K562 (cell line): ENCODE measurements at regions not wholly inside any gene's neighbourhood (a gene's known extent, or its start where the extent isn't known, plus 50 kb on each side); places are given as distances from the start of the nearest gene placed in this dataset.

ENCODE experiments used
- ATAC-seq: fragments of 200-7000 bp; cut with Tn5 transposase; 3 replicates; pipeline ENCODE4 v1.9.1; 2020; ENCODE audit warnings: moderate library complexity
- BruUV-seq: library from RNA; stranded (reverse); fragments of 400-500 nt; replicated peaks from 2 replicates; lab custom pipeline; 2021; lab: Mats Ljungman, UMichigan
- CTCF ChIA-PET: fragments of 300-600 bp; formaldehyde crosslinking; extraction: SDS; loops from one replicate; lab custom pipeline; 2021; ENCODE audit warnings: low intra/inter-chr PET ratio; lab: Yijun Ruan, JAX
- POLR2A ChIA-PET: fragments of 300-600, 350-650 bp; sonication (Branson Sonifier 250); formaldehyde crosslinking; extraction: SDS; loops from one replicate; lab custom pipeline; 2021; ENCODE audit warnings: antibody characterized with exemption, inconsistent platforms; lab: Yijun Ruan, JAX
- DNase-seq, 4 experiments: peaks; one replicate each; pipeline versions ENCODE4 v3.0.0 to v3.0.0-alpha.2; 2011 to 2018; ENCODE audit warnings: low spot score in 3 of 4, mixed read lengths in 3 of 4; ENCODE audit errors: extremely low read depth in 1 of 4
- FAIRE-seq: peaks from 2 replicates; lab custom pipeline; 2011; peaks lifted over from hg19 to GRCh38; lab: Jason Lieb, UNC
- H2AFZ ChIP-seq: 2 replicates; pipeline ENCODE4 v1.6.0; 2011; ENCODE audit warnings: low read depth, low read length, control low read depth, inconsistent platforms
- H3K27ac ChIP-seq: fragments of 200-600 bp; 3 replicates; pipeline ENCODE4 v1.8.0; 2011; ENCODE audit warnings: low read depth, mild to moderate bottlenecking, control low read depth, inconsistent platforms, low read length, moderate library complexity, mixed read lengths; ENCODE audit errors: extremely low read depth
- H3K27me3 ChIP-seq, 2 experiments: fragments of 300-600 bp in 1 of 2; 2 replicates in 1 of 2; 3 replicates in 1 of 2; pipeline versions ENCODE4 v1.6.0 to v1.8.0; 2011; ENCODE audit warnings: inconsistent platforms in 2 of 2, low read length in 2 of 2, mild to moderate bottlenecking in 1 of 2, mixed read lengths in 1 of 2, moderate library complexity in 1 of 2; ENCODE audit not compliant: control insufficient read depth in 2 of 2, insufficient read depth in 2 of 2
- H3K36me3 ChIP-seq: fragments of 300-600 bp; 3 replicates; pipeline ENCODE4 v1.8.0; 2011; ENCODE audit warnings: mild to moderate bottlenecking, low read length, inconsistent platforms; ENCODE audit not compliant: control insufficient read depth, insufficient read depth
- H3K4me1 ChIP-seq, 2 experiments: fragments of 200-600 bp in 1 of 2; replicated peaks in 1 of 2; 2 replicates in 1 of 2; 3 replicates in 1 of 2; pipeline versions ENCODE4 v1.5.1 to v1.8.0; 2011; ENCODE audit warnings: inconsistent platforms in 2 of 2, low read length in 2 of 2, mild to moderate bottlenecking in 1 of 2, mixed read lengths in 1 of 2, moderate library complexity in 1 of 2; ENCODE audit not compliant: control insufficient read depth in 2 of 2, insufficient read depth in 2 of 2
- H3K4me2 ChIP-seq: 2 replicates; pipeline ENCODE4 v1.6.1; 2011; ENCODE audit warnings: low read length, control low read depth, inconsistent platforms, mixed read lengths; ENCODE audit not compliant: insufficient read depth
- H3K4me3 ChIP-seq: fragments of 200-600 bp; sonication (generic), shearing (Covaris generic); 2 replicates; pipeline ENCODE4 v1.5.1; 2016; ENCODE audit warnings: control low read depth, inconsistent platforms
- H3K79me2 ChIP-seq: fragments of 200-600 bp; 3 replicates; pipeline ENCODE4 v1.8.0; 2011; ENCODE audit warnings: low read length, inconsistent platforms; ENCODE audit not compliant: control insufficient read depth, insufficient read depth
- H3K9ac ChIP-seq, 2 experiments: 2 replicates each; pipeline versions ENCODE4 v1.6.0 to v1.6.1; 2011; ENCODE audit warnings: low read depth in 2 of 2, low read length in 2 of 2, control low read depth in 1 of 2, inconsistent platforms in 1 of 2, mild to moderate bottlenecking in 1 of 2, mixed read lengths in 1 of 2; ENCODE audit not compliant: insufficient read depth in 1 of 2
- H3K9me1 ChIP-seq: one replicate; pipeline ENCODE4 v1.6.0; 2011; ENCODE audit warnings: inconsistent platforms, mild to moderate bottlenecking, low read length, moderate library complexity; ENCODE audit not compliant: control insufficient read depth, insufficient read depth
- H3K9me3 ChIP-seq: replicated peaks from 2 replicates; pipeline ENCODE4 v1.5.1; 2011; ENCODE audit warnings: low read depth, low read length, inconsistent platforms; ENCODE audit not compliant: control insufficient read depth, insufficient read depth
- H4K20me1 ChIP-seq: replicated peaks from 2 replicates; pipeline ENCODE4 v1.6.1; 2011; ENCODE audit warnings: low read length, inconsistent platforms, mixed read lengths; ENCODE audit not compliant: control insufficient read depth, insufficient read depth
- BRCA1 ChIP-seq, 2 experiments: fragments of 450-650 bp in 1 of 2; sonication (generic) in 1 of 2; formaldehyde crosslinking in 1 of 2; IDR thresholded peaks; 2 replicates each; pipeline versions ENCODE4 v1.5.0 to v1.6.1; 2017 to 2020; ENCODE audit warnings: mild to moderate bottlenecking in 1 of 2, missing genetic modification reagents in 1 of 2
- GABPB1 ChIP-seq: sonication (generic); formaldehyde crosslinking; IDR thresholded peaks from 2 replicates; pipeline ENCODE4 v1.8.0; 2022; ENCODE audit warnings: mild to moderate bottlenecking, missing genetic modification reagents
- HNRNPLL ChIP-seq: fragments of 200-400 bp; formaldehyde crosslinking; IDR thresholded peaks from 2 replicates; pipeline ENCODE4 v1.6.1; 2017; ENCODE audit warnings: low read length, low read depth, mild to moderate bottlenecking; ENCODE audit not compliant: poor library complexity, severe bottlenecking
- HNRNPUL1 ChIP-seq: fragments of 200-400 bp; formaldehyde crosslinking; IDR thresholded peaks from 2 replicates; pipeline ENCODE4 v1.6.1; 2017; ENCODE audit warnings: low read length
- ILK ChIP-seq: fragments of 450-650 bp; IDR thresholded peaks from 2 replicates; pipeline ENCODE4 v1.6.1; 2016; ENCODE audit warnings: missing genetic modification characterization, low read depth, mild to moderate bottlenecking, missing compliant biosample characterization, moderate library complexity, borderline replicate concordance
- IRF9 ChIP-seq: fragments of 450-650 bp; IDR thresholded peaks from 2 replicates; pipeline ENCODE4 v1.6.1; 2016; ENCODE audit warnings: missing biosample characterization, missing genetic modification characterization
- KDM1A ChIP-seq, 2 experiments: fragments of 450-650 bp; IDR thresholded peaks; 2 replicates each; pipeline ENCODE4 v1.6.1; 2016; ENCODE audit warnings: mild to moderate bottlenecking in 2 of 2
- MXD1 ChIP-seq: fragments of 250-450 bp; sonication (Bioruptor Pico); IDR thresholded peaks from 2 replicates; pipeline ENCODE4 v1.8.0; 2021; ENCODE audit warnings: borderline replicate concordance, mild to moderate bottlenecking, moderate library complexity; ENCODE audit not compliant: poor library complexity, severe bottlenecking
- PHTF2 ChIP-seq: fragments of 250-450 bp; sonication (Bioruptor Pico); IDR thresholded peaks from 2 replicates; pipeline ENCODE4 v1.5.0; 2021; ENCODE audit warnings: mild to moderate bottlenecking
- SMAD3 ChIP-seq: fragments of 450-650 bp; formaldehyde crosslinking; conservative IDR thresholded peaks from 2 replicates; pipeline ENCODE4 v1.4.0; 2020; ENCODE audit warnings: mild to moderate bottlenecking
- SMC3 ChIP-seq: conservative IDR thresholded peaks from 2 replicates; pipeline ENCODE4 v1.6.1; 2011; ENCODE audit warnings: low read depth, low read length, improper control_type of control experiment; ENCODE audit not compliant: insufficient read depth
- SRSF1 ChIP-seq: fragments of 200-400 bp; formaldehyde crosslinking; IDR thresholded peaks from 2 replicates; pipeline ENCODE4 v1.6.1; 2017; ENCODE audit warnings: mild to moderate bottlenecking, low read depth, low read length, moderate library complexity
- U2AF1 ChIP-seq: fragments of 200-400 bp; formaldehyde crosslinking; optimal IDR thresholded peaks from 2 replicates; pipeline ENCODE3; 2017; ENCODE audit warnings: mild to moderate bottlenecking, low read depth, low read length, moderate library complexity
- ZBTB11 ChIP-seq, 3 experiments: fragments of 200-800 bp in 1 of 3; fragments of 250-450 bp in 1 of 3; fragments of 450-650 bp in 1 of 3; sonication (Bioruptor Pico) in 1 of 3; sonication (Bioruptor generic) in 1 of 3; formaldehyde crosslinking in 1 of 3; IDR thresholded peaks; 2 replicates each; pipeline versions ENCODE4 v1.6.1 to v1.8.0; 2016 to 2022; ENCODE audit warnings: mild to moderate bottlenecking in 2 of 3, missing genetic modification characterization in 2 of 3, missing compliant biosample characterization in 1 of 3, moderate library complexity in 1 of 3
- ZBTB34 ChIP-seq: fragments of 250-450 bp; sonication (Bioruptor Pico); IDR thresholded peaks from 2 replicates; pipeline ENCODE4 v1.8.0; 2021; ENCODE audit warnings: mild to moderate bottlenecking, moderate library complexity
- ZNF311 ChIP-seq: fragments of 250-450 bp; sonication (Bioruptor Pico); IDR thresholded peaks from 2 replicates; pipeline ENCODE4 v1.4.0; 2020; ENCODE audit warnings: mild to moderate bottlenecking, moderate library complexity
- WGBS: fragments of 100-300 bp; shearing (Covaris generic); methylation state at CpG from one replicate; pipeline ENCODE4 v1.1.6; 2016; ENCODE audit warnings: low coverage, mixed read lengths; ENCODE audit not compliant: insufficient coverage; ENCODE audit errors: missing lambda C conversion rate; 5-methylcytosine and 5-hydroxymethylcytosine counted together
- in situ Hi-C: fragments of 300-500 bp; cut with MboI; formaldehyde crosslinking; loops from 4 replicates; pipeline ENCODE4 v1.15.0; 2018; ENCODE audit warnings: inconsistent platforms, mixed read lengths
- intact Hi-C: fragments of 100-400 bp; cut with micrococcal nuclease; formaldehyde crosslinking; loops from 2 replicates; pipeline ENCODE4 v1.14.2; 2022

- Histone ChIP-seq H2AFZ (no peak overlapping the region), H3K9ac (no peak overlapping the region), H3K27ac (no peak overlapping the region), H3K79me2 (no peaks in the 10 kb centered on the region), H3K9me1 (no peaks in the 10 kb centered on the region), H3K4me2 (no peak overlapping the region), H3K4me3 (no peak overlapping the region), H4K20me1 (no peaks in the 10 kb centered on the region), H3K27me3 (no peaks in the 10 kb centered on the region), H3K36me3 (no peaks in the 10 kb centered on the region), H3K4me1 (no peaks in the 10 kb centered on the region), H3K9me3 (peaks cover 2% of the 10 kb centered on the region)
- no peak for FAIRE-seq
- ChIA-PET POLR2A (no interaction called here), CTCF (no interaction called here)
- intact Hi-C loops: no loop called here
- no peak for ATAC-seq
- in situ Hi-C loops: no loop called here
- DNase-seq: no peak
- no TSS peak for BruUV-seq
- 3% methylated on average over 2 of the region's 2 CpGs for WGBS
- no peak for TF ChIP-seq MXD1 (CRISPR knock-in tag)
- TF ChIP-seq SRSF1: no peak
- TF ChIP-seq ILK (tag): no peak
- no peak for TF ChIP-seq ZBTB11 (CRISPR knock-in tag; IDR thresholded peaks at IDR 0.05)
- no peak for TF ChIP-seq KDM1A (IDR thresholded peaks at IDR 0.05)
- TF ChIP-seq BRCA1 (IDR thresholded peaks at IDR 0.05): no peak
- no peak for TF ChIP-seq BRCA1 (CRISPR knock-in tag; IDR thresholded peaks at IDR 0.05)
- no peak for TF ChIP-seq U2AF1
- TF ChIP-seq ZBTB34 (CRISPR knock-in tag): no peak
- no peak for TF ChIP-seq SMAD3
- no peak for TF ChIP-seq ZNF311
- no peak for TF ChIP-seq GABPB1 (CRISPR knock-in tag)
- no peak for TF ChIP-seq IRF9
- no peak for TF ChIP-seq SMC3
- no peak for TF ChIP-seq HNRNPUL1
- TF ChIP-seq HNRNPLL: no peak
- TF ChIP-seq PHTF2 (CRISPR knock-in tag): no peak
Observed at GRCh38 chr18:28267276-28267675, 90.3 kb upstream of the CDH2 start.
